Neural progenitor cell (in vitro differentiated cells): ENCODE measurements at regions not wholly inside any gene's neighbourhood (a gene's known extent, or its start where the extent isn't known, plus 50 kb on each side); places are given as distances from the start of the nearest gene placed in this dataset.
"Not testable (repeated sequence)": the region's sequence is repeated elsewhere in the genome, so short reads cannot be mapped to it uniquely, and the experiment has no call there.

Experiments
- DNase-seq: peaks from one replicate; pipeline ENCODE4 v3.0.0-alpha.2; 2016; ENCODE audit warnings: low spot score
- H2AFZ ChIP-seq: fragments of 200-600 bp; sonication (generic); replicated peaks from 2 replicates; pipeline ENCODE4 v1.6.1; 2016; ENCODE audit warnings: antibody characterized with exemption
- H3F3A ChIP-seq: fragments of 200-600 bp; sonication (generic); 2 replicates; pipeline ENCODE4 v1.6.1; 2016; ENCODE audit warnings: antibody characterized with exemption, low read depth
- H3K27ac ChIP-seq: fragments of 200-600 bp; sonication (generic); 2 replicates; pipeline ENCODE4 v1.5.1; 2016; ENCODE audit warnings: mild to moderate bottlenecking
- H3K27me3 ChIP-seq: fragments of 200-600 bp; sonication (generic); 2 replicates; pipeline ENCODE4 v1.6.1; 2016; ENCODE audit warnings: mild to moderate bottlenecking, moderate library complexity
- H3K36me3 ChIP-seq: fragments of 200-600 bp; sonication (generic); 2 replicates; pipeline ENCODE4 v1.5.1; 2016
- H3K4me1 ChIP-seq: fragments of 200-600 bp; sonication (generic); 2 replicates; pipeline ENCODE4 v1.6.1; 2016; ENCODE audit warnings: mixed run types
- H3K4me2 ChIP-seq: fragments of 200-600 bp; sonication (generic); 2 replicates; pipeline ENCODE4 v1.6.1; 2016
- H3K4me3 ChIP-seq: fragments of 200-600 bp; sonication (generic); 2 replicates; pipeline ENCODE4 v1.5.1; 2016
- H3K79me2 ChIP-seq: fragments of 200-600 bp; sonication (generic); 2 replicates; pipeline ENCODE4 v1.6.1; 2016; ENCODE audit warnings: low read depth
- H3K9ac ChIP-seq: fragments of 200-600 bp; sonication (generic); 2 replicates; pipeline ENCODE4 v1.6.1; 2016
- H3K9me3 ChIP-seq: fragments of 200-600 bp; sonication (generic); 2 replicates; pipeline ENCODE4 v1.5.1; 2016; ENCODE audit warnings: low read depth
- H4K20me1 ChIP-seq: fragments of 200-600 bp; sonication (generic); 2 replicates; pipeline ENCODE4 v1.6.1; 2016; ENCODE audit warnings: low read depth
- H3K27ac Mint-ChIP-seq: 3 replicates; pipeline ENCODE4 v1.8.0; 2021; ENCODE audit warnings: mixed read lengths
- H3K27me3 Mint-ChIP-seq: 2 replicates; pipeline ENCODE4 v1.8.0; 2022; ENCODE audit warnings: low read depth, mild to moderate bottlenecking, inconsistent platforms, moderate library complexity, mixed read lengths; ENCODE audit not compliant: insufficient read depth
- H3K36me3 Mint-ChIP-seq: 3 replicates; pipeline ENCODE4 v1.8.0; 2021; ENCODE audit warnings: mixed read lengths
- H3K4me1 Mint-ChIP-seq: 3 replicates; pipeline ENCODE4 v1.8.0; 2021; ENCODE audit warnings: mixed read lengths
- H3K4me3 Mint-ChIP-seq: 3 replicates; pipeline ENCODE4 v1.8.0; 2021; ENCODE audit warnings: mild to moderate bottlenecking, moderate library complexity, mixed read lengths
- H3K9me3 Mint-ChIP-seq: 3 replicates; pipeline ENCODE4 v1.8.0; 2020; ENCODE audit warnings: mixed read lengths
- CTCF ChIP-seq: fragments of 200-600 bp; sonication (generic); IDR thresholded peaks from 2 replicates; pipeline ENCODE4 v1.5.1; 2017; ENCODE audit warnings: antibody characterized with exemption, mild to moderate bottlenecking
- EZH2 ChIP-seq: fragments of 200-600 bp; sonication (generic); IDR thresholded peaks from 2 replicates; pipeline ENCODE4 v1.6.1; 2017; ENCODE audit warnings: antibody characterized with exemption, mild to moderate bottlenecking, moderate library complexity
- EZH2phosphoT487 ChIP-seq: fragments of 200-600 bp; sonication (generic); IDR thresholded peaks from 2 replicates; pipeline ENCODE4 v1.6.1; 2017; ENCODE audit warnings: antibody characterized with exemption

- no peaks in the 10 kb centered on the region for H3K27me3 ChIP-seq
- H3K79me2 ChIP-seq: no peaks in the 10 kb centered on the region
- no peak overlapping the region for H3K4me3 ChIP-seq
- TF ChIP-seq CTCF: no peak
- TF ChIP-seq EZH2phosphoT487: no peak
- no peak for TF ChIP-seq EZH2
- H3K27ac Mint-ChIP-seq: no peak overlapping the region
- H3K36me3 ChIP-seq: no peaks in the 10 kb centered on the region
- H4K20me1 ChIP-seq: no peaks in the 10 kb centered on the region
- no peak overlapping the region for H3K4me2 ChIP-seq
- H2AFZ ChIP-seq: no peak overlapping the region
- no peak for DNase-seq
- peaks cover 14% of the 10 kb centered on the region for H3K27me3 Mint-ChIP-seq
- H3K9me3 Mint-ChIP-seq: peaks cover 38% of the 10 kb centered on the region
- H3K4me1 Mint-ChIP-seq: no peaks in the 10 kb centered on the region
- no peaks in the 10 kb centered on the region for H3K4me1 ChIP-seq
- H3K36me3 Mint-ChIP-seq: peaks cover 2% of the 10 kb centered on the region
- H3K9ac ChIP-seq: no peak overlapping the region
- no peak overlapping the region for H3K4me3 Mint-ChIP-seq
- H3K9me3 ChIP-seq: no peaks in the 10 kb centered on the region
- no peaks in the 10 kb centered on the region for H3F3A ChIP-seq
- no peak overlapping the region for H3K27ac ChIP-seq
These were observed 217.9 kb downstream of the SNRPN start for GRCh38 chr15:25172691-25173090.

- H4K20me1 ChIP-seq: no peaks in the 10 kb centered on the region
- H3K4me1 ChIP-seq: no peaks in the 10 kb centered on the region
- DNase-seq: no peak
- H3K27ac Mint-ChIP-seq: no peak overlapping the region
- H3K4me2 ChIP-seq: no peak overlapping the region
- H3K27ac ChIP-seq: no peak overlapping the region
- peaks cover 2% of the 10 kb centered on the region for H3K36me3 Mint-ChIP-seq
- H3K4me1 Mint-ChIP-seq: no peaks in the 10 kb centered on the region
- H3F3A ChIP-seq: no peaks in the 10 kb centered on the region
- TF ChIP-seq CTCF: no peak
- TF ChIP-seq EZH2: no peak
- no peak for TF ChIP-seq EZH2phosphoT487
- H3K9ac ChIP-seq: no peak overlapping the region
- H3K36me3 ChIP-seq: no peaks in the 10 kb centered on the region
- no peak overlapping the region for H3K4me3 Mint-ChIP-seq
- no peaks in the 10 kb centered on the region for H3K9me3 ChIP-seq
- H3K4me3 ChIP-seq: no peak overlapping the region
- peaks cover 40% of the 10 kb centered on the region for H3K9me3 Mint-ChIP-seq
- no peaks in the 10 kb centered on the region for H3K79me2 ChIP-seq
- H3K27me3 ChIP-seq: no peaks in the 10 kb centered on the region
- peaks cover 14% of the 10 kb centered on the region for H3K27me3 Mint-ChIP-seq
- H2AFZ ChIP-seq: no peak overlapping the region
These were observed 218.6 kb downstream of the SNRPN start for GRCh38 chr15:25173241-25174028.

- H3K4me1 Mint-ChIP-seq, H3K27me3 ChIP-seq, H3K9me3 ChIP-seq, DNase-seq, H3K4me1 ChIP-seq, H3F3A ChIP-seq, H3K27ac Mint-ChIP-seq, H3K27ac ChIP-seq, H3K4me3 ChIP-seq, H2AFZ ChIP-seq, H4K20me1 ChIP-seq, H3K36me3 Mint-ChIP-seq, H3K36me3 ChIP-seq, H3K4me3 Mint-ChIP-seq, H3K4me2 ChIP-seq, H3K79me2 ChIP-seq, H3K9ac ChIP-seq: not testable (repeated sequence)
- Mint-ChIP-seq H3K9me3 (peaks cover 45% of the 10 kb centered on the region), H3K27me3 (peaks cover 14% of the 10 kb centered on the region)
These were observed 219.4 kb downstream of the SNRPN start for GRCh38 chr15:25174149-25174548.

- Mint-ChIP-seq H3K36me3 (no peaks in the 10 kb centered on the region), H3K4me3 (no peak overlapping the region), H3K9me3 (peaks cover 45% of the 10 kb centered on the region), H3K4me1 (no peaks in the 10 kb centered on the region), H3K27ac (no peak overlapping the region), H3K27me3 (peaks cover 8% of the 10 kb centered on the region)
- Histone ChIP-seq H3K4me1 (no peaks in the 10 kb centered on the region), H3K4me3 (no peak overlapping the region), H3K4me2 (no peak overlapping the region), H3K79me2 (no peaks in the 10 kb centered on the region), H4K20me1 (no peaks in the 10 kb centered on the region), H3K9me3 (no peaks in the 10 kb centered on the region), H3F3A (no peaks in the 10 kb centered on the region), H3K27me3 (no peaks in the 10 kb centered on the region), H3K27ac (no peak overlapping the region), H3K9ac (no peak overlapping the region), H2AFZ (no peak overlapping the region), H3K36me3 (no peaks in the 10 kb centered on the region)
- no peak for TF ChIP-seq EZH2phosphoT487
- TF ChIP-seq EZH2: no peak
- no peak for TF ChIP-seq CTCF
- no peak for DNase-seq
These were observed 220.4 kb downstream of the SNRPN start for GRCh38 chr15:25175033-25175788.
